Coronary artery (tissue), 2 donors: ENCODE measurements at regions not wholly inside any gene's neighbourhood (a gene's known extent, or its start where the extent isn't known, plus 50 kb on each side); places are given as distances from the start of the nearest gene placed in this dataset.

Experiments used
- DNase-seq: peaks from one replicate; pipeline ENCODE4 v3.0.0-alpha.2; 2017; ENCODE audit warnings: low spot score
- H3K27ac ChIP-seq, 2 donors: fragments of 200-600 bp; sonication (generic); one replicate each; pipeline ENCODE4 v1.5.1; 2016 to 2019
- H3K4me3 ChIP-seq: fragments of 200-600 bp; sonication (generic); 2 replicates; pipeline ENCODE4 v1.5.1; 2016; ENCODE audit warnings: mild to moderate bottlenecking, moderate library complexity
- TF ChIP-seq, protein P1 (sequence below): fragments of 200-600 bp; sonication (generic); IDR thresholded peaks from one replicate; pipeline ENCODE4 v1.5.1; 2019; ENCODE audit warnings: antibody characterized with exemption

DNA sequence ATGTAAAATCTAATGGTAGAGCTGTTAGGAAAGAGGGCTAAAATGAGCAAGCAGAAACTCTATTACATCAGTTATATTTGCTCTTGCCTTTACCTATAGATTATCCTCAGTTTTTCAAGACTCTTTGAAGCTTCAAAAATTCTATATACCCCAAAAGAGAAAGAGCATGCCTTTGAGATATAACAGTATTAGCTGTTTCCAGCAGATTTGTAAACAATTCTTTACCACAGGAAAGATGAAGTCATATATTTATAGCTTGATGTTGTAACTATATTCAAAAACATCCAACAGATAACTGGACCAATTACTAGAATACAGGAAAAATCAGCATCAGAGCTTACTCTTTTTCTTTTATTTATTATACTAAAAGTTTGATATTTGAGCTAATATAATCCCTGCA, 416.2 kb upstream of the TPK1 start:
- DNase-seq, result no peak
- Histone ChIP-seq H3K27ac (no peak overlapping the region), H3K4me3 (no peak overlapping the region)
- TF ChIP-seq, protein P1, sequence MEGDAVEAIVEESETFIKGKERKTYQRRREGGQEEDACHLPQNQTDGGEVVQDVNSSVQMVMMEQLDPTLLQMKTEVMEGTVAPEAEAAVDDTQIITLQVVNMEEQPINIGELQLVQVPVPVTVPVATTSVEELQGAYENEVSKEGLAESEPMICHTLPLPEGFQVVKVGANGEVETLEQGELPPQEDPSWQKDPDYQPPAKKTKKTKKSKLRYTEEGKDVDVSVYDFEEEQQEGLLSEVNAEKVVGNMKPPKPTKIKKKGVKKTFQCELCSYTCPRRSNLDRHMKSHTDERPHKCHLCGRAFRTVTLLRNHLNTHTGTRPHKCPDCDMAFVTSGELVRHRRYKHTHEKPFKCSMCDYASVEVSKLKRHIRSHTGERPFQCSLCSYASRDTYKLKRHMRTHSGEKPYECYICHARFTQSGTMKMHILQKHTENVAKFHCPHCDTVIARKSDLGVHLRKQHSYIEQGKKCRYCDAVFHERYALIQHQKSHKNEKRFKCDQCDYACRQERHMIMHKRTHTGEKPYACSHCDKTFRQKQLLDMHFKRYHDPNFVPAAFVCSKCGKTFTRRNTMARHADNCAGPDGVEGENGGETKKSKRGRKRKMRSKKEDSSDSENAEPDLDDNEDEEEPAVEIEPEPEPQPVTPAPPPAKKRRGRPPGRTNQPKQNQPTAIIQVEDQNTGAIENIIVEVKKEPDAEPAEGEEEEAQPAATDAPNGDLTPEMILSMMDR, result no peak

DNA sequence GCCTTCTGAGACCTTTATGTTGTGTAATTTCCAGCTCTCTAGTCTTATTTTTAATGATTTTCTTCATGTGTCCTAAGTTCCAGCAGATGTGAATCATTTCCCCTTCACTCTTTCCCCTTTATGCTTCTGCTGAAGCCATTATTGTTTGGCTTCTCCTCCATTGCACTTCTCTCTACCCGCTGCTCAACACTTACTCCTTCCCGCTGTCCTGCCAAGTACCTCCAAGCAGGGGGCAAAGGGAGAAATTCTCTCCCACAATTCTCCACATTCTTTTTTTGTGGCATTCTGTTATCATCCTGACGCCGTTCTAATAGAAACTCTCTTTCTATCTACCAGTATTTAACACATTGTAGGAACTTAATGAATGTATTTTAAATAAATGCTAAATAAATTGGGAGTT, 388.9 kb upstream of the TPK1 start:
- DNase-seq, result no peak
- TF ChIP-seq, protein P1, result no peak
- Histone ChIP-seq H3K27ac (no peak overlapping the region), H3K4me3 (no peak overlapping the region)

DNA sequence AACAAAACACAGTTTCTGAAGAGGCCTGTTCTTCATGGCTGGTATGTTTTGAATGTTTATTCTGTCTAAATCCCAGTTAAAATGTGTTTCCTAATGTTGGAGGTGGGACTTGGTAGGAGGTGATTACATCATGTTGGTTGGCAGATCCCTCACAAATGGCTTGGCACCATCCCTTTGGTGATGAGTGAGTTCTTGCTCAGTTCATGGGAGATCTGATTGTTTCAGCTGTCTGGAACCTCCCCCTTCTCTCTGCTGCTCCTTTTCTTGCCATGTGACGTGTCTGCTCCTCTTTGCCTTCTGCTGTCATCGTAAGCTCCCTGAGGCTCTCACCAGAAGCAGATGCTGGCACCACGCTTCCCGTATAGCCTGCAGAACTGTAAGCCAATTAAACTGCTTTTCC, 383.6 kb upstream of the TPK1 start:
- no peak for DNase-seq
- TF ChIP-seq, protein P1, result no peak
- Histone ChIP-seq H3K4me3 (no peak overlapping the region), H3K27ac (no peak overlapping the region)

DNA sequence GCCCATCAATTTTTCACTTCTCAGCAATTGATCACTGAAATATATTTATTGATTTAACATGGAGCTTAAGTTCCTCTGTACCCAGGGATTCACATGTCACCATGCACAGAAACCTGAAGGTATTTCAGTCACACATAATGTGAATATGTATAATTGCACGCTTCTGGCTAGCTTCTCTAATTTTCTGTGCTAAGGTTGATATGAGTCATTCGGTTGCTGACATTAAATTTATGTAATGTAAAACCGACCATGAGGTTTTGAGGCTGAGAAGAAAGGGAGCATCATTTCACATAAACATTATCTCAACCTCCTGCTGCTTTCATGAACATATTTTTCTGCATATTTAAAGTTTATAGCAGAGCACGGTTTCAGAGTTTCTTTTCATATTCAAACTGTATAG, 381.0 kb upstream of the TPK1 start:
- Histone ChIP-seq H3K27ac (no peak overlapping the region), H3K4me3 (no peak overlapping the region)
- no peak for DNase-seq
- TF ChIP-seq, protein P1, result no peak

DNA sequence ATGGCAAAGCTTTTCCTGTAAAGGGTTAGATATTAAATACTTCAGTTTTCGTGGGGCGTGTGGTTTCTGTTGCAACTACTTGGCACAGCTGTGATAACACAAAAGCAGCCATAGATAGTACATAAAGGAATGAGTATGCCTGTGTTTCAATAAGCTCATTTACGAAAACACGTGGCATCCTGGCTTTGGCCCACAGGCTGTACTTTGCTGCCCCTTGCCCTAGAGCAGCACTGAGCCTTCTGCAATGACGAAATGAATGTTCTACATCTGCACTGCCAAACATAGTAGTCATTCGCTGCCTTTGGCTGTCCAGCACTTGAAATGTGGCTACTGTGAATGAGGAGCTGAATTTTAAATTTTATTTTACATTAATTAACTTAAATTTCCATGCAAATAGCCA, 376.2 kb upstream of the TPK1 start:
- TF ChIP-seq, protein P1, result no peak
- Histone ChIP-seq H3K27ac (no peak overlapping the region), H3K4me3 (no peak overlapping the region)
- no peak for DNase-seq

DNA sequence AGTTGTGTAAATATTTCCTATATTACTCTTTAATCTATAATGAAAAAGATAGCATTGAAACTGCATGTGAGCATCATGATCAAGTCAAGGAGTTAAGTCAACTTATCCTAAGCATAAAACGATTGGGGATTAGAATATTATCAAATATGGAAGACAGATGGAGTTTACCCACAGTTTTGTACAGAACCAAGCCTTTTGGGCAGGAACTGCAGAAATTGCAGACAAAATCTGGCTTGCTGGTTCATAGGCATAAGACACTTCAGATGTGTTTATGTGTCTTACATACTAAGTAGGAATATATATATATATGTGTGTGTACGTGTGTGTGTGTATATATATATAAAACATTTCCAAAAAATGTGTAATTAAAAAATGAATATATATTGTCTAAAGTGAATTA, 375.4 kb upstream of the TPK1 start:
- Histone ChIP-seq H3K27ac (no peak overlapping the region), H3K4me3 (no peak overlapping the region)
- TF ChIP-seq, protein P1, result no peak
- DNase-seq, result no peak

DNA sequence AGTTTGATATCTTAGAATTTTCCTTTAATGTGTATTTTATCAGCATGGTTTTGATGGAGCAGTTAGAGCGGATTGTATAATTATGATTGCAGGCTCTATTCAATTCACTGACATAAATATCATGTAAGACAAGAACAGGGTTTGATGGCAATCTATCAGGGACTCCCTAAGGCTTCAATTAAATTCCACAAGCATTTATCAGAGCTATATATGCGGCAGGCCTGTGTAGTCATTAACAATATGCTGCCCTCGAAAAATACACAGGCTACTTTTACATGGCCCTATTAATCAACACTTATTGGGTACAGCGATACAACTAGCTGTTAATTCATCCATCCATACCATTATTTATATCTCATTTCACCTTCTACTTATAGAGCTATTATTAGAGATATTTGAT, 358.1 kb upstream of the TPK1 start:
- no peak for DNase-seq
- H3K4me3 ChIP-seq, result no peak overlapping the region
- H3K27ac ChIP-seq, result no peak overlapping the region
- TF ChIP-seq, protein P1, result no peak
